IMR-90 (cell line): ENCODE measurements at regions not wholly inside any gene's neighbourhood (a gene's known extent, or its start where the extent isn't known, plus 50 kb on each side); places are given as distances from the start of the nearest gene placed in this dataset.

Source experiments
- ATAC-seq: fragments of 200-7000 bp; cut with Tn5 transposase; 2 replicates; pipeline ENCODE4 v1.9.1; 2020; ENCODE audit warnings: low read depth, mild to moderate bottlenecking, moderate library complexity
- BruUV-seq: library from RNA; stranded (reverse); fragments of 400-500 nt; replicated peaks from 2 replicates; lab custom pipeline; 2021; lab: Mats Ljungman, UMichigan
- CTCF ChIA-PET: fragments of 300-600 bp; formaldehyde crosslinking; extraction: SDS; loops from one replicate; lab custom pipeline; 2021; ENCODE audit warnings: antibody characterized with exemption; lab: Yijun Ruan, JAX
- POLR2A ChIA-PET: fragments of 300-600 bp; sonication (Branson Sonifier 250); formaldehyde crosslinking; loops from one replicate; lab custom pipeline; 2022; ENCODE audit warnings: antibody characterized with exemption; ENCODE audit not compliant: unreplicated experiment; lab: Charles Lee
- DNase-seq: peaks from one replicate; pipeline ENCODE4 v3.0.0; 2013
- H2AFZ ChIP-seq: replicated peaks from 2 replicates; pipeline ENCODE3; 2013; ENCODE audit warnings: low read length, mild to moderate bottlenecking; ENCODE audit not compliant: poor library complexity
- H2AK5ac ChIP-seq: 2 replicates; pipeline ENCODE4 v1.6.1; 2013; ENCODE audit warnings: low read depth, low read length, inconsistent platforms
- H2AK9ac ChIP-seq: replicated peaks from 2 replicates; pipeline ENCODE3; 2013; ENCODE audit warnings: mild to moderate bottlenecking, low read depth, low read length, moderate library complexity; ENCODE audit not compliant: poor library complexity
- H2BK120ac ChIP-seq: 2 replicates; pipeline ENCODE4 v1.6.1; 2013; ENCODE audit warnings: low read depth, low read length, inconsistent platforms
- H2BK15ac ChIP-seq: 3 replicates; pipeline ENCODE4 v1.6.1; 2013; ENCODE audit warnings: low read depth, low read length, inconsistent platforms
- H2BK20ac ChIP-seq: 2 replicates; pipeline ENCODE4 v1.6.1; 2013; ENCODE audit warnings: low read depth, mild to moderate bottlenecking, inconsistent platforms, low read length, moderate library complexity
- H2BK5ac ChIP-seq: 2 replicates; pipeline ENCODE4 v1.6.1; 2013; ENCODE audit warnings: mild to moderate bottlenecking, low read depth, low read length, inconsistent platforms; ENCODE audit not compliant: poor library complexity, severe bottlenecking
- H3K14ac ChIP-seq: replicated peaks from 2 replicates; pipeline ENCODE4 v1.6.1; 2013; ENCODE audit warnings: low read depth, low read length, inconsistent platforms
- H3K18ac ChIP-seq: 2 replicates; pipeline ENCODE4 v1.6.1; 2013; ENCODE audit warnings: low read depth, low read length, control low read depth
- H3K23ac ChIP-seq: 2 replicates; pipeline ENCODE4 v1.6.1; 2013; ENCODE audit warnings: low read depth, low read length, inconsistent platforms
- H3K27ac ChIP-seq: 2 replicates; pipeline ENCODE4 v1.5.1; 2013; ENCODE audit warnings: mild to moderate bottlenecking, control low read depth, low read length; ENCODE audit not compliant: insufficient read depth
- H3K27me3 ChIP-seq: 2 replicates; pipeline ENCODE4 v1.6.1; 2013; ENCODE audit warnings: low read length; ENCODE audit not compliant: control insufficient read depth, insufficient read depth
- H3K36me3 ChIP-seq: 2 replicates; pipeline ENCODE4 v1.6.1; 2013; ENCODE audit warnings: low read length, mixed read lengths; ENCODE audit not compliant: control insufficient read depth, insufficient read depth
- H3K4ac ChIP-seq: 2 replicates; pipeline ENCODE4 v1.6.1; 2013; ENCODE audit warnings: low read depth, low read length, inconsistent platforms
- H3K4me1 ChIP-seq: 2 replicates; pipeline ENCODE4 v1.6.1; 2013; ENCODE audit warnings: low read length, mixed read lengths; ENCODE audit not compliant: control insufficient read depth, insufficient read depth
- H3K4me2 ChIP-seq: 2 replicates; pipeline ENCODE4 v1.6.1; 2013; ENCODE audit warnings: low read depth, mild to moderate bottlenecking, control low read depth, low read length, moderate library complexity
- H3K4me3 ChIP-seq: 2 replicates; pipeline ENCODE4 v1.5.1; 2013; ENCODE audit warnings: low read depth, mild to moderate bottlenecking, control low read depth, low read length, moderate library complexity; ENCODE audit not compliant: insufficient read depth
- H3K56ac ChIP-seq: 2 replicates; pipeline ENCODE4 v1.6.1; 2013; ENCODE audit warnings: low read length, inconsistent platforms; ENCODE audit not compliant: insufficient read depth; ENCODE audit errors: extremely low read depth
- H3K79me1 ChIP-seq, 2 experiments: 2 replicates each; pipeline ENCODE4 v1.6.1; 2013; ENCODE audit warnings: low read length in 2 of 2, inconsistent platforms in 1 of 2, low read depth in 1 of 2
- H3K9ac ChIP-seq: 2 replicates; pipeline ENCODE4 v1.6.1; 2013; ENCODE audit warnings: low read depth, low read length, control low read depth
- H3K9me1 ChIP-seq: 2 replicates; pipeline ENCODE4 v1.6.1; 2013; ENCODE audit warnings: low read length, inconsistent platforms; ENCODE audit not compliant: insufficient read depth
- H3K9me3 ChIP-seq: 2 replicates; pipeline ENCODE4 v1.6.1; 2013; ENCODE audit warnings: low read length; ENCODE audit not compliant: control insufficient read depth, insufficient read depth
- H4K20me1 ChIP-seq: 2 replicates; pipeline ENCODE4 v1.6.1; 2013; ENCODE audit warnings: low read length, inconsistent platforms; ENCODE audit not compliant: insufficient read depth
- H4K5ac ChIP-seq: 2 replicates; pipeline ENCODE4 v1.6.1; 2013; ENCODE audit warnings: mild to moderate bottlenecking, low read depth, low read length, control low read depth
- H4K8ac ChIP-seq, 2 experiments: 2 replicates each; pipeline ENCODE4 v1.6.1; 2013; ENCODE audit warnings: low read depth in 2 of 2, low read length in 2 of 2, control low read depth in 1 of 2, inconsistent platforms in 1 of 2
- H4K91ac ChIP-seq: 2 replicates; pipeline ENCODE4 v1.6.1; 2013; ENCODE audit warnings: low read depth, low read length, inconsistent platforms; ENCODE audit not compliant: insufficient read depth
- CEBPB ChIP-seq: IDR thresholded peaks from 2 replicates; pipeline ENCODE4 v1.6.1; 2012; ENCODE audit warnings: low read depth, low read length, improper control_type of control experiment
- FOS ChIP-seq: fragments of 150-350 bp; IDR thresholded peaks from 2 replicates; pipeline ENCODE4 v1.6.1; 2016; ENCODE audit warnings: low read depth, low read length
- MAZ ChIP-seq: IDR thresholded peaks from 2 replicates; pipeline ENCODE4 v1.6.1; 2012; ENCODE audit warnings: low read depth, mild to moderate bottlenecking, low read length, improper control_type of control experiment, moderate library complexity, borderline replicate concordance
- MXI1 ChIP-seq: IDR thresholded peaks from 2 replicates; pipeline ENCODE4 v1.6.1; 2012; ENCODE audit warnings: low read depth, mild to moderate bottlenecking, low read length, moderate library complexity, borderline replicate concordance
- NFE2L2 ChIP-seq: fragments of 150-350 bp; IDR thresholded peaks from 2 replicates; pipeline ENCODE4 v1.6.1; 2016; ENCODE audit warnings: low read depth, mild to moderate bottlenecking, low read length
- RAD21 ChIP-seq: IDR thresholded peaks from 2 replicates; pipeline ENCODE4 v1.6.1; 2012; ENCODE audit warnings: low read length, improper control_type of control experiment
- RCOR1 ChIP-seq: IDR thresholded peaks from 2 replicates; pipeline ENCODE4 v1.6.1; 2012; ENCODE audit warnings: mild to moderate bottlenecking, low read length, improper control_type of control experiment; ENCODE audit not compliant: insufficient replicate concordance
- dilution Hi-C: fragments of 300-500 bp; cut with HindIII; formaldehyde crosslinking; loops from one replicate; pipeline ENCODE4 v1.14.3; 2018; ENCODE audit warnings: low sequenced_read_pairs; ENCODE audit not compliant: unreplicated experiment
- in situ Hi-C: fragments of 300-500 bp; cut with MboI; formaldehyde crosslinking; loops from 3 replicates; pipeline ENCODE4 v1.14.3; 2019; ENCODE audit warnings: low sequenced_read_pairs, inconsistent platforms, mixed read lengths
- intact Hi-C: fragments of 100-400 bp; cut with micrococcal nuclease; formaldehyde crosslinking; loops from 2 replicates; pipeline ENCODE4 v1.10.0; 2022
- TF ChIP-seq, protein P1 (sequence below): fragments of 150-350 bp; IDR thresholded peaks from 2 replicates; pipeline ENCODE4 v1.6.1; 2016; ENCODE audit warnings: low read depth, mild to moderate bottlenecking, low read length, moderate library complexity, borderline replicate concordance

DNA sequence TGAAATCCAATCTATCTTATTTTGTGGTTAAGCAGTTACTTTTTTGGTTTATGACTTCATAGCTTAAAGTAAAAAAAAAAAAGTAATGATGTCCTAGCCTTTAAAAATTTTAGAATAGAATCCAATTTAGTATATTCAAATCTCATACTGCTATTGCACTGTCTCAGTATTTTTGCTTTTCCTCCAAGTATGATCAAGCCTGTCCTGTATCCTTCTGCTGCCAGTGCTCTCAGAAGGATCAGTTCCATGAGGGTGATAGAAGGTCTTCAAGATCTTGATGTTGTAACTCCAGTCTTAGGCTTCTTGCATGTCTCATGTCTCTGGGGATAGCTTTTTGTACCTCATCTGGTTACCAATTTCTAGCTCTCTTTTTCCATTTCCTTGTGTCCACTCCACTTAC is 324.2 kb upstream of the FAR2 start:
- dilution Hi-C loops, result no loop called here
- CTCF ChIA-PET, result interaction anchor here (0.8 kb wide), 1 partner anchor 1533 kb away, joined by 4 read pairs; no protein-coding TSS in a partner anchor
- POLR2A ChIA-PET, result no interaction called here

More for the DNA sequence above, 324.2 kb upstream of the FAR2 start:
- no peak overlapping the region for H3K4me2 ChIP-seq
- no peak overlapping the region for H3K4ac ChIP-seq
- no peak overlapping the region for H3K18ac ChIP-seq
- H4K91ac ChIP-seq, result no peak overlapping the region
- H3K79me1 ChIP-seq, result no peaks in the 10 kb centered on the region
- ATAC-seq (no peak), DNase-seq (no peak)
- no peak overlapping the region for H4K8ac ChIP-seq
- in situ Hi-C loops, result no loop called here
- H2BK5ac ChIP-seq, result no peak overlapping the region
- no peak overlapping the region for H3K23ac ChIP-seq
- BruUV-seq, result no TSS peak
- no peak overlapping the region for H4K5ac ChIP-seq
- no peak overlapping the region for H3K27ac ChIP-seq
- H2BK15ac ChIP-seq, result no peak overlapping the region
- no peaks in the 10 kb centered on the region for H3K9me3 ChIP-seq
- H2BK20ac ChIP-seq, result no peak overlapping the region
- no peaks in the 10 kb centered on the region for H3K9me1 ChIP-seq
- intact Hi-C loops, result no loop called here
- no peak overlapping the region for H2AFZ ChIP-seq
- no peak overlapping the region for H3K56ac ChIP-seq
- no peaks in the 10 kb centered on the region for H3K27me3 ChIP-seq
- H2AK9ac ChIP-seq, result no peak overlapping the region
- H3K36me3 ChIP-seq, result no peaks in the 10 kb centered on the region
- H3K4me1 ChIP-seq, result no peaks in the 10 kb centered on the region
- no peak overlapping the region for H3K9ac ChIP-seq
- H4K20me1 ChIP-seq, result no peaks in the 10 kb centered on the region
- no peak overlapping the region for H3K4me3 ChIP-seq
- H2BK120ac ChIP-seq, result no peak overlapping the region
- H3K14ac ChIP-seq, result no peak overlapping the region
- TF ChIP-seq NFE2L2, result no peak
- TF ChIP-seq, protein P1, sequence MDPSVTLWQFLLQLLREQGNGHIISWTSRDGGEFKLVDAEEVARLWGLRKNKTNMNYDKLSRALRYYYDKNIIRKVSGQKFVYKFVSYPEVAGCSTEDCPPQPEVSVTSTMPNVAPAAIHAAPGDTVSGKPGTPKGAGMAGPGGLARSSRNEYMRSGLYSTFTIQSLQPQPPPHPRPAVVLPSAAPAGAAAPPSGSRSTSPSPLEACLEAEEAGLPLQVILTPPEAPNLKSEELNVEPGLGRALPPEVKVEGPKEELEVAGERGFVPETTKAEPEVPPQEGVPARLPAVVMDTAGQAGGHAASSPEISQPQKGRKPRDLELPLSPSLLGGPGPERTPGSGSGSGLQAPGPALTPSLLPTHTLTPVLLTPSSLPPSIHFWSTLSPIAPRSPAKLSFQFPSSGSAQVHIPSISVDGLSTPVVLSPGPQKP, result no peak
- no peak for TF ChIP-seq FOS
- TF ChIP-seq RAD21, result no peak
- no peak for TF ChIP-seq MXI1
- TF ChIP-seq CEBPB, result no peak
- no peak for TF ChIP-seq MAZ
- TF ChIP-seq RCOR1, result no peak
- H2AK5ac ChIP-seq, result no peak overlapping the region
